Sigmoid colon (tissue), 6 donors: ENCODE measurements at regions not wholly inside any gene's neighbourhood (a gene's known extent, or its start where the extent isn't known, plus 50 kb on each side); places are given as distances from the start of the nearest gene placed in this dataset.
"Not testable (repeated sequence)": the region's sequence is repeated elsewhere in the genome, so short reads cannot be mapped to it uniquely, and the experiment has no call there.

Experiments
- DNase-seq: peaks from one replicate; pipeline ENCODE4 v3.0.0-alpha.2; 2019
- H3K27ac ChIP-seq, 4 donors: fragments of 200-600 bp; sonication (generic); one replicate each; pipeline ENCODE4 v1.5.1; 2016 to 2019; ENCODE audit warnings: mild to moderate bottlenecking in 1 of 4
- H3K27me3 ChIP-seq, 3 donors: fragments of 200-600 bp; sonication (generic); one replicate each; pipeline ENCODE4 v1.5.1; 2019; ENCODE audit warnings: mild to moderate bottlenecking in 1 of 3
- H3K36me3 ChIP-seq, 4 donors: fragments of 200-600 bp; sonication (generic); one replicate each; pipeline ENCODE4 v1.5.1; 2016 to 2019
- H3K4me1 ChIP-seq, 4 donors: fragments of 200-600 bp; sonication (generic); one replicate each; pipeline ENCODE4 v1.5.1; 2017 to 2019
- H3K4me3 ChIP-seq, 4 donors: fragments of 200-600 bp; sonication (generic); one replicate each; pipeline ENCODE4 v1.5.1; 2017 to 2019; ENCODE audit warnings: mild to moderate bottlenecking in 2 of 4, moderate library complexity in 1 of 4
- H3K9me3 ChIP-seq, 4 donors: fragments of 200-600 bp in 3 of 4; sonication (generic) in 3 of 4; one replicate each; pipeline versions ENCODE4 v1.5.1 to v1.6.1; 2013 to 2019
- CTCF ChIP-seq, 4 experiments: fragments of 450-650 bp in 3 of 4; fragments of 200-600 bp in 1 of 4; IDR thresholded peaks; one replicate each; pipeline ENCODE4 v1.5.1; 2016 to 2019; ENCODE audit warnings: antibody characterized with exemption in 4 of 4, mild to moderate bottlenecking in 3 of 4, moderate library complexity in 2 of 4
- EP300 ChIP-seq, 4 donors: sonication (generic); formaldehyde crosslinking; IDR thresholded peaks; one replicate each; pipeline ENCODE4 v1.6.1; 2017; ENCODE audit warnings: antibody characterized with exemption in 4 of 4
- POLR2A ChIP-seq, 2 donors: fragments of 450-650 bp; IDR thresholded peaks; one replicate each; pipeline ENCODE4 v1.6.1; 2016; ENCODE audit warnings: antibody characterized with exemption in 2 of 2, mild to moderate bottlenecking in 2 of 2, moderate library complexity in 2 of 2
- POLR2AphosphoS5 ChIP-seq, 4 donors: sonication (generic); formaldehyde crosslinking; IDR thresholded peaks; one replicate each; pipeline ENCODE4 v1.6.1; 2017; ENCODE audit warnings: antibody characterized with exemption in 4 of 4
- WGBS, 2 donors: extraction: QIAGEN DNeasy Blood & Tissue Kit; methylation state at CpG; one replicate each; pipeline ENCODE4 v1.1.7; 2013; 5-methylcytosine and 5-hydroxymethylcytosine counted together
- intact Hi-C: fragments of 100-400 bp; cut with DNase I; formaldehyde crosslinking; loops from one replicate; pipeline ENCODE4 v1.15.1; 2023
- donor health status: healthy with polysubstance abuse.
- donor health status: healthy.

DNA sequence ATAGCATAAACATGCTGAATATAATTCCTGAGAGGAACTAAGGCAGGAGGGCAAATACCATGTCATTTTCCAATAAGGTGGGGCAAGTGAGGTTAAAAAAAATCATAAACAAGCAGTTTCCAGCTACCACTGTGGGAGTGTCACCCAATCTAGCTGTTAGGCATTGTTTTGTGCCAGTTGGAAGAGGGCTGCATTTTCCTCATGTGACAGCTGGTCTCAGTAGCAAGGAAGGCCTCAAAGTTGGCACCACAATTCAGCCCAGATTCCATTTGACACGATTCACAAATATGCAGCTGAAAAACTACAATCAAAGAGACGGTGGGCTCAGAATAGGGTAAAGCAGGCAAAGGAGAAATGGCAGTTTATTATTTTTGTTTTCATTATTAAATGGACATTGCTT, 636.1 kb downstream of the KIF4B start:
- Histone ChIP-seq H3K36me3 (no peaks in the 10 kb centered on the region), H3K27ac (no peak overlapping the region), H3K27me3 (no peaks in the 10 kb centered on the region), H3K9me3 (no peaks in the 10 kb centered on the region), H3K4me1 (no peaks in the 10 kb centered on the region), H3K4me3 (no peak overlapping the region)
- WGBS, 2 donors: 54 to 72% methylated on average over 2 of the region's 2 CpGs
- intact Hi-C loops: no loop called here
- TF ChIP-seq POLR2AphosphoS5 (IDR thresholded peaks at IDR 0.05): no peak
- no peak for TF ChIP-seq EP300 (IDR thresholded peaks at IDR 0.05)
- TF ChIP-seq CTCF (IDR thresholded peaks at IDR 0.05): no peak
- TF ChIP-seq POLR2A (IDR thresholded peaks at IDR 0.05): no peak
- no peak for DNase-seq

DNA sequence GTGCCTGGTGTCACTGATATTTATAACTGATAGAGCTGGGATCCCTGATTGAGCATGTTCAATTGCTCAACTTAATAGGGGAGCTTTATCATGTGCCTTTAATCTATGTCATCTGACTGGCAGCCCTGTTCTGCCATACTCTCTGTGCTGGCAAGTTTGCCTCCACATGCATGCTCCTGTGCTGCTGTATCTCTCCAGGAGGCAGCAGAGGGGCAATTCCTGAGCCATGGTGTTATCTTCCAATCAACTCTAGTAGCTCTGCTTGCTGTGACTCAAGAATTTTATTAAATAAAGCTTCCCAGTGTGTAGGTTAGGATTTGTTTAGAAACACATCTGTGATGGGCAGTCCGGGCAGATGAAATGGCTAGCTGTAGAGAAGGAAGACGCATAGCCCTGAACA, 642.0 kb downstream of the KIF4B start:
- H3K4me3 ChIP-seq: no peak overlapping the region
- no peaks in the 10 kb centered on the region for H3K4me1 ChIP-seq
- TF ChIP-seq POLR2AphosphoS5 (IDR thresholded peaks at IDR 0.05): no peak
- TF ChIP-seq EP300 (IDR thresholded peaks at IDR 0.05): no peak
- TF ChIP-seq POLR2A (IDR thresholded peaks at IDR 0.05): no peak
- no peak for TF ChIP-seq CTCF (IDR thresholded peaks at IDR 0.05)
- H3K27ac ChIP-seq: no peak overlapping the region
- no peak for DNase-seq
- 81 to 92% methylated on average over 2 of the region's 2 CpGs for WGBS, 2 donors
- H3K9me3 ChIP-seq: no peaks in the 10 kb centered on the region
- H3K27me3 ChIP-seq: no peaks in the 10 kb centered on the region
- intact Hi-C loops: no loop called here
- no peaks in the 10 kb centered on the region for H3K36me3 ChIP-seq

DNA sequence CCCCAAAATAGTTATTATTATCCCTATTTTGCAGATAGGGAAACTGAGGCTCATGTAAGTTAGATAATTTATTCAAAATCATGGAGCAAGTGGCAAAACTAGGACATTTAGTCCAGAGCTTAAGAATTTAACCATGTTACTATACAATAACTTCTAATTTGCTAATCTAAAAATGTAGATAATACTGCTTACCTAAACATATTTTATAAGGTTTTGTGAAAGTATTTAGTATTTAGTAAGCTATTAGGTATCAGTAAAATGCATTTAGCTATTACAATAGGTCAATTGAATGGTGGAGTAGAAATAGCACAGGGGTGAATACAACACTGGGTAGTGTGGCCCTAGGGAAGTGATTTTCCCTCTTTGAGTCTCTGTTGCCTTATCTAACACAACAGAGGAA, 648.3 kb downstream of the KIF4B start:
- H3K36me3 ChIP-seq: no peaks in the 10 kb centered on the region
- intact Hi-C loops: no loop called here
- no peak for DNase-seq
- H3K4me1 ChIP-seq: no peaks in the 10 kb centered on the region
- no peak overlapping the region for H3K4me3 ChIP-seq
- TF ChIP-seq EP300 (IDR thresholded peaks at IDR 0.05): no peak
- no peak for TF ChIP-seq POLR2AphosphoS5 (IDR thresholded peaks at IDR 0.05)
- no peak for TF ChIP-seq CTCF (IDR thresholded peaks at IDR 0.05)
- TF ChIP-seq POLR2A (IDR thresholded peaks at IDR 0.05): no peak
- H3K9me3 ChIP-seq: no peaks in the 10 kb centered on the region
- no peaks in the 10 kb centered on the region for H3K27me3 ChIP-seq
- H3K27ac ChIP-seq: no peak overlapping the region

- TF ChIP-seq POLR2A (IDR thresholded peaks at IDR 0.05): no peak
- TF ChIP-seq CTCF (IDR thresholded peaks at IDR 0.05): no peak
- no peak for TF ChIP-seq POLR2AphosphoS5 (IDR thresholded peaks at IDR 0.05)
- TF ChIP-seq EP300 (IDR thresholded peaks at IDR 0.05): no peak
- Histone ChIP-seq H3K36me3 (no peaks in the 10 kb centered on the region), H3K9me3 (no peaks in the 10 kb centered on the region), H3K27ac (no peak overlapping the region), H3K4me1 (no peaks in the 10 kb centered on the region), H3K27me3 (no peaks in the 10 kb centered on the region), H3K4me3 (no peak overlapping the region)
- WGBS, 2 donors: 62 to 86% methylated on average over 7 of the region's 7 CpGs
- DNase-seq: no peak
- intact Hi-C loops: no loop called here
These were observed 651.8 kb downstream of the KIF4B start for GRCh38 chr5:155665361-155665760.

- 64 to 71% methylated on average over 7 of the region's 7 CpGs for WGBS, 2 donors
- H3K27ac ChIP-seq, H3K27me3 ChIP-seq, H3K9me3 ChIP-seq, H3K4me1 ChIP-seq, H3K36me3 ChIP-seq, DNase-seq, H3K4me3 ChIP-seq, intact Hi-C loops: not testable (repeated sequence)
These were observed 655.0 kb upstream of the SGCD start for GRCh38 chr5:155672001-155672400.
